PFSK-1 (cell line): ENCODE measurements at regions not wholly inside any gene's neighbourhood (a gene's known extent, or its start where the extent isn't known, plus 50 kb on each side); places are given as distances from the start of the nearest gene placed in this dataset.

Experiments
- FOXP2 ChIP-seq: optimal IDR thresholded peaks from 2 replicates; pipeline ENCODE3; 2011; ENCODE audit warnings: borderline replicate concordance, control low read depth, inconsistent platforms; ENCODE audit not compliant: insufficient read depth; ENCODE audit errors: extremely low read length, extremely low read depth
- POLR2AphosphoS5 ChIP-seq: IDR thresholded peaks from 2 replicates; pipeline ENCODE4 v1.6.1; 2012; ENCODE audit warnings: low read depth, mild to moderate bottlenecking, control low read depth, low read length, moderate library complexity
- REST ChIP-seq, 2 experiments: IDR thresholded peaks; 2 replicates each; pipeline versions ENCODE4 v1.6.1 to v1.8.0; 2011 to 2012; ENCODE audit warnings: low read depth in 2 of 2, low read length in 2 of 2, control low read depth in 1 of 2, inconsistent platforms in 1 of 2, mild to moderate bottlenecking in 1 of 2, moderate library complexity in 1 of 2; ENCODE audit not compliant: insufficient read depth in 1 of 2
- SIN3A ChIP-seq: IDR thresholded peaks from 2 replicates; pipeline ENCODE4 v1.6.1; 2012; ENCODE audit warnings: mild to moderate bottlenecking, low read length, moderate library complexity, borderline replicate concordance; ENCODE audit not compliant: insufficient read depth
- TAF1 ChIP-seq: IDR thresholded peaks from 2 replicates; pipeline ENCODE4 v1.6.1; 2012; ENCODE audit warnings: low read length, control low read depth, borderline replicate concordance; ENCODE audit not compliant: insufficient read depth

- no peak for TF ChIP-seq SIN3A
- TF ChIP-seq TAF1: no peak
- TF ChIP-seq POLR2AphosphoS5: no peak
Observed at GRCh38 chr5:96124589-96124988, 162.9 kb upstream of the ELL2 start.

DNA sequence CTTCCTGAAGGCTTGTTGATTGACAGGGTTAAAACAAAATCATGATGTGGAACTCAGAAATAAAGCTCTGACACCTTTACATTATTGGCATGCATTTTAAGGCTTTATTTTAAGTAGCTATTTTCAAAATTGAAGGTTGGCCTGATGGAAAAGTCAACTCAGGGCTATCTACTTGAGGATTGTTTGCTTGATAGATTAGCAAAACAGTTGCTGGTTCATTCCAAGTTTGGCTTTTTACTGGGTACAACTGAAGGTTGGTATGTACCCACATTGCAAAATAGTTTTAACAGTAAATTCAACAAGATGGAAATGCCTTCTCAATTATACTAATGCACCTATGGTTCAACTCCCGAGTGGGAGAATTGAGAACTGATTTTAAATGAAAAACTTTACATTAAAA, 161.8 kb upstream of the ELL2 start:
- TF ChIP-seq POLR2AphosphoS5: no peak

- TF ChIP-seq REST (IDR thresholded peaks at IDR 0.05; ENCODE audit: insufficient read depth in 1 of 2, low read depth in 2 of 2, low read length in 2 of 2): no peak
- TF ChIP-seq FOXP2: no peak
- TF ChIP-seq SIN3A: no peak
- TF ChIP-seq TAF1: no peak
- TF ChIP-seq POLR2AphosphoS5: no peak
Observed at GRCh38 chr5:96121364-96121763, 159.7 kb upstream of the ELL2 start.

GRCh38 chr5:96120120-96120519, 158.5 kb upstream of the ELL2 start:
- no peak for TF ChIP-seq FOXP2
- TF ChIP-seq POLR2AphosphoS5: no peak
- TF ChIP-seq SIN3A: no peak
- no peak for TF ChIP-seq REST (IDR thresholded peaks at IDR 0.05; ENCODE audit: insufficient read depth in 1 of 2, low read depth in 2 of 2, low read length in 2 of 2)
- TF ChIP-seq TAF1: no peak

GRCh38 chr5:96117771-96118651, 156.4 kb upstream of the ELL2 start:
- TF ChIP-seq TAF1: no peak
- no peak for TF ChIP-seq POLR2AphosphoS5
- no peak for TF ChIP-seq SIN3A
- TF ChIP-seq REST (IDR thresholded peaks at IDR 0.05; ENCODE audit: insufficient read depth in 1 of 2, low read depth in 2 of 2, low read length in 2 of 2): no peak
- TF ChIP-seq FOXP2: no peak

DNA sequence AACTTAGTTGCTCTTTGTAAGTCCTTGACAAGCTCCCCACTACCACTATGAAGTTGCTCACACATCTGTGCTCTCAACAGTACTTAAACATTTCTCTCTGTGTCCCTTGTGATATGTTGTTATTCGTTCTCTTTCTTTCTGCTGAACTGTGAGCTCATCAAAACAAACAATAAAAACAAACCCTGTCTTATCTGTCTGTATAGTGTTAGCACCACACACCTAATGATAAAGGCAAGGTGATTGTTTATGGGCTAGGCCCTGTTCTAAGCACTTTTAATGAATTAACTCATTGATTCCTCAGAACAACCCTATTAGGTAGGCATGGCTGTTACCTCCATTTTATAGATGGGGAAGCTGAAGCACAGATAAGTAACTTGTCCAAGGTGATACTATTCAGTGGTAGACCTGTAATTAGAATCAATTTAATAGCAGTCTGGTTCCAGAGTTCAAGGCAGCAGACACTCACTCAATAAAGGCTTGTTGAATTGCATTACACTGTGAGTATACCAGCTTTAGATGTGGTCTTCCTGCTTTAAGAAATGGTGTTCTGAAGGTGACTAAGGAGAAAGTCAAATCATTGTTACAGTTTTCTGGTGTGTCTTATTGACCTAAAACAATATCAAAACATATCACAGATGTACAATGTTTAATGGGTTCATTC, 153.6 kb upstream of the ELL2 start:
- TF ChIP-seq TAF1 (no peak), REST (IDR thresholded peaks at IDR 0.05; ENCODE audit: insufficient read depth in 1 of 2, low read depth in 2 of 2, low read length in 2 of 2) (no peak), FOXP2 (no peak), POLR2AphosphoS5 (no peak), SIN3A (no peak)
